ENCODE measurements at regions not wholly inside any gene's neighbourhood (a gene's known extent, or its start where the extent isn't known, plus 50 kb on each side); places are given as distances from the start of the nearest gene placed in this dataset.

- Histone ChIP-seq H3K9me3 (ENCODE audit: control insufficient read depth in 1 of 2, insufficient read depth in 1 of 2, low read length in 2 of 2) (peaks cover 9 to 11% of the 10 kb centered on the region in 2 experiments), H3K4me3 (ENCODE audit: low read length) (no peak overlapping the region), H3K36me3 (ENCODE audit: insufficient read depth, low read length) (no peaks in the 10 kb centered on the region), H3K4me1 (ENCODE audit: insufficient read depth, low read length) (no peaks in the 10 kb centered on the region), H3K27me3 (ENCODE audit: control insufficient read depth in 1 of 2, insufficient read depth in 2 of 2, low read length in 2 of 2) (no peaks in the 10 kb centered on the region), H3K27ac (ENCODE audit: low read depth in 1 of 2, low read length in 2 of 2) (no peak overlapping the region)
- ATAC-seq (ENCODE audit: poor library complexity) (no peak), DNase-seq (no peak)
- Mint-ChIP-seq H3K27me3 (no peaks in the 10 kb centered on the region), H3K36me3 (ENCODE audit: low read depth) (no peaks in the 10 kb centered on the region), H3K27ac (no peak overlapping the region), H3K4me3 (no peak overlapping the region), H3K9me3 (peaks cover 11% of the 10 kb centered on the region), H3K4me1 (ENCODE audit: low read depth) (no peaks in the 10 kb centered on the region)
- no peak for TF ChIP-seq CTCF (IDR thresholded peaks at IDR 0.05)
- intact Hi-C loops (cut with DNase I, micrococcal nuclease), result no loop called here
- POLR2A ChIA-PET, result no interaction called here
- CTCF ChIA-PET, result no interaction called here
Observed at GRCh38 chr1:189510827-189511226, 966.8 kb downstream of the BRINP3 start.

GRCh38 chr1:189513091-189513490 is 964.6 kb downstream of the BRINP3 start:
- no peak overlapping the region for H3K4me3 Mint-ChIP-seq
- no peaks in the 10 kb centered on the region for H3K4me1 ChIP-seq (ENCODE audit: insufficient read depth, low read length)
- H3K9me3 Mint-ChIP-seq, result peaks cover 13% of the 10 kb centered on the region
- H3K27ac ChIP-seq (ENCODE audit: low read depth in 1 of 2, low read length in 2 of 2), result no peak overlapping the region
- H3K27ac Mint-ChIP-seq, result no peak overlapping the region
- peaks cover 9 to 11% of the 10 kb centered on the region in 2 experiments for H3K9me3 ChIP-seq (ENCODE audit: control insufficient read depth in 1 of 2, insufficient read depth in 1 of 2, low read length in 2 of 2)
- H3K27me3 Mint-ChIP-seq, result no peaks in the 10 kb centered on the region
- no peaks in the 10 kb centered on the region for H3K36me3 ChIP-seq (ENCODE audit: insufficient read depth, low read length)
- POLR2A ChIA-PET, result no interaction called here
- CTCF ChIA-PET, result no interaction called here
- DNase-seq (no peak), ATAC-seq (ENCODE audit: poor library complexity) (no peak)
- no peak for TF ChIP-seq CTCF (IDR thresholded peaks at IDR 0.05)
- no peaks in the 10 kb centered on the region for H3K27me3 ChIP-seq (ENCODE audit: control insufficient read depth in 1 of 2, insufficient read depth in 2 of 2, low read length in 2 of 2)
- no peak overlapping the region for H3K4me3 ChIP-seq (ENCODE audit: low read length)
- intact Hi-C loops (cut with DNase I, micrococcal nuclease), result no loop called here
- H3K4me1 Mint-ChIP-seq (ENCODE audit: low read depth), result no peaks in the 10 kb centered on the region
- H3K36me3 Mint-ChIP-seq (ENCODE audit: low read depth), result no peaks in the 10 kb centered on the region

- no peak overlapping the region for H3K4me3 ChIP-seq (ENCODE audit: low read length)
- H3K4me1 ChIP-seq (ENCODE audit: insufficient read depth, low read length), result no peaks in the 10 kb centered on the region
- H3K36me3 ChIP-seq (ENCODE audit: insufficient read depth, low read length), result no peaks in the 10 kb centered on the region
- intact Hi-C loops (cut with DNase I, micrococcal nuclease), result no loop called here
- Mint-ChIP-seq H3K4me1 (ENCODE audit: low read depth) (no peaks in the 10 kb centered on the region), H3K27ac (no peak overlapping the region), H3K4me3 (no peak overlapping the region), H3K9me3 (peaks cover 3% of the 10 kb centered on the region), H3K27me3 (no peaks in the 10 kb centered on the region), H3K36me3 (ENCODE audit: low read depth) (no peaks in the 10 kb centered on the region)
- H3K27me3 ChIP-seq (ENCODE audit: control insufficient read depth in 1 of 2, insufficient read depth in 2 of 2, low read length in 2 of 2), result no peaks in the 10 kb centered on the region
- no peak overlapping the region for H3K27ac ChIP-seq (ENCODE audit: low read depth in 1 of 2, low read length in 2 of 2)
- ATAC-seq (ENCODE audit: poor library complexity) (no peak), DNase-seq (no peak)
- TF ChIP-seq CTCF (IDR thresholded peaks at IDR 0.05), result no peak
- POLR2A ChIA-PET, result no interaction called here
- CTCF ChIA-PET, result no interaction called here
- peaks cover 0 to 6% of the 10 kb centered on the region in 2 experiments for H3K9me3 ChIP-seq (ENCODE audit: control insufficient read depth in 1 of 2, insufficient read depth in 1 of 2, low read length in 2 of 2)
Observed at GRCh38 chr1:189522441-189522840, 955.2 kb downstream of the BRINP3 start.
